MV-4-11 (cell line): ENCODE measurements at regions not wholly inside any gene's neighbourhood (a gene's known extent, or its start where the extent isn't known, plus 50 kb on each side); places are given as distances from the start of the nearest gene placed in this dataset.
"Not testable (repeated sequence)": the region's sequence is repeated elsewhere in the genome, so short reads cannot be mapped to it uniquely, and the experiment has no call there.

Experiments
- DNase-seq: peaks from one replicate; lab custom pipeline; 2025; lab: John Stamatoyannopoulos, UW

DNA sequence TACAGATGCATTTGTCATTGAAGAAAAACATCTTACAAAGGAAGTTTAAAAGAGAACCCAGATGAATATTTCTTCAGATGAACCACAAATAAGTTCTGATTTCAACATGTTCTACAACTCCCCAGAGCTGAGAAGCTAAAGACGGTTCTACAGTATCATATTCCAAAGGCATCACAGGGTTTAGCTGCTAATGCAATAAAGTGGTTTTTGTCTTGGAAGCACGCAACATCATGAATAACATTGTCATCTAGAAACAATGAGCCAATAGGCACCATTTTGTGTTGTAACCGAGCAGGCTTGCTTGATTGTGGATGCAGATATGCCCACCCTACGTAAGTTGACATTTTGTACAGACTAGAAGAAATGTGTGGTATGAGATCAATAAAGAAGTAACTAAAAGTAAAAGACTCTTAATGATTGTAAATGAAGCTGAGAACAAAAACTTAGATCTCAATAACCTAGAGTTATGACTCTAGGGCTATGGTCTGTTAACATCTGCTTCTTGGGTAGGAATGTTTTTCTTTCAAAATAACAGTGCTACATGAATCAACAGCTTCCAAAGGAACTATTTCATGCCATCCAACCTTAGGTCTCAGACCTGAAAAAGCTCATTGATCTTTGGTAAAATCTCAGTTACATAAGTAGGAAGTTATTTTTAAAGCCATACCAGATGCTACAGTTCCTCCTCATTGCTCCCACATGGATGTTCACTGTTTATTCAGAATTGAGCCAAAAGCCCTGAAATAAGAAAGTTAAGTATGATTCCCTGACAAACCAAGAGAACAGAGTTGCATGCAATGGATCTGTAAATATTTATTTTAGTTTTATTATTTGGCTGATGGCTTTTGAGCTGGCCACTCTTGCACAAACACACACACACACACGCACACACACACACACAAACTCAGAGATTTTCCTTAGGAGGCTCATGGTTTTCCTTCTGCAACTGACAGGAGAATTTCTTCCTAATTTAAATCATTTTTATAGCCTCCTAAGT lies 118.7 kb upstream of the SLCO6A1 start:
- no peak for DNase-seq

DNA sequence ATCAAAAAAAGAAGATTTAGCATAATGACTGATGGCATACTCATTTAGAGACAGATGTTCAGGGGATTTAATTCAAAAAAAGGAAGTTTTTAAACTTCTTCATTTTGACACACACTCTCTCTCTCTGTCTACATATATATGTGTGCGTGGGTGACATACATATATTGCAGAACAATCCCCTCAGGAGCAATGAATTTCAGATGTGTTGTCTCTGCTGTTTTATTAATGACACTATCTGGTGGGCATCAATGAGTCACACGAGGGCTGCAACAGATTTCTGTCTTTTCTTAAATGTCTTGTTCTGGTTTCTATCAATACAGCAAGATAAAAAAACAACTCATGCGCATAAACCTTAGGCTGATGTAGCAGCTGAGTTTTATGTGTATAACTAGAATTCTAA lies 123.5 kb upstream of the SLCO6A1 start:
- peak; percentile 73 for DNase-seq

DNA sequence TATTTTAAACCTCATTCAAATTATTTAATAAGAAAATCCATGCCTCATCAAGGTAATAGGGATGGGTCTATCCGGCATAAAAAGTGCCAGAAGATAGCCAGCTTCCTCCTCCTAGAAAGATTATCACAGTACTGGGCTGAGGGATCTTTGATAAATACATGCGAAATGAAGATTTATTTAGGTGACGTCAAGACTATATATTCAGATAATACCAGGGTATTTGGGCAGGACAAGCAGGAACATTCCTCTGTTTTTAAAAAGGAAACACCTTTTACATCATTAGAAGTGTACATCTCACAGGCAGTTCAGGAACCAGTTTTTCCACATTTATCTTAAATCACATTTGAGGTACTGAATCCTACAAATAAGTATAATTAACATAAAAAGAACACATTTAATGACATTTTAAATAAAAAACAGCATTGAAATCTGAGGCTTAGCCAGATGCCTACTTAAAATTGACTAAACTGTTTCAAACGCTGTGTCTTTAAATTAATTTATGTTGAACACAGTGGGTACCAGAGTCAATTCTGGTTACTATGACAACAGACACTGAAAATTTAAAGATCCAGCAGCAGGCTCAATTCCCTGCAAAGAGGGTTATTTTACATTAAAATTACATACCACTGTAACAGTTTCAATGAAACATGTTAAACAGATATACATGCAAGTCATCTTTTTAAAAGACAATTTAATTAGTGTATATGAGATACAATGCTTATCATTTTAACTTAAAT lies 124.7 kb upstream of the SLCO6A1 start:
- no peak for DNase-seq

DNA sequence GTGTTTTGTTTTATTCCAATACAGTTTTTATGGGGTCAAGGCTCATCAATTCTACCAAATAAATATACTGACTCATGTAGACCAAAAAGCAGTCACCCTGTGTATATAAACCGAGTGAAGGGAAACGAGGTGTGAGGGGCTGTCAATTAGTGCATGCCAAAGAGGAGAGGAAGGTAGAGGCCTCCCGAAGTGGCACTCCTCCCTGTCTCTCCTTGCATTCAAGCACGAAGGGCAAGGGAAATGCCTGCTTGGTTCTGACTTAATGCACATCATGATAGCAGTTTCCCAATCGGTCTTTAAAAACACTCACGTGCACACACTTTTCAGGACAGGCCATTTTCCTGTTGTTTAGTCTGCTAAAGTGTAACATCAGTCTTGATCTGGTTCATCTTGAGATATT lies 125.6 kb upstream of the SLCO6A1 start:
- DNase-seq = no peak

DNA sequence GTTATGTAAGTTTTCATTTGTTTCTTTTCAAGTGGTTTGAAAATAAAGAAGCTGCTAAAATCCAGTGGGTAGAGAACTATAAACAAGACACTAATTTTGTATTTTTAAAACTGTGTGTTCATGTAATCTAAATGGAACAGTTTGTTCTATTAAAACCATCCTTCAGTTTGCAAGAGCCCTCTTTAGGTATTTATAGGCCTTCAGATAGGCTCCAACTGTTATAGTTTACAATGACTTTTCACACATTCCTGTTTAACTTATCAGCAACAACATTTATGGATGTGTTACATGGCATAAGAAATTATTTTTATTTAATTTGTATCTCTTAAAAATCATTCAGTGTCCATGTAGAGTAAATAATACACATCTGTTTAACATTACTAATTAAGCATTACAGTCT lies 126.7 kb upstream of the SLCO6A1 start:
- no peak for DNase-seq

DNA sequence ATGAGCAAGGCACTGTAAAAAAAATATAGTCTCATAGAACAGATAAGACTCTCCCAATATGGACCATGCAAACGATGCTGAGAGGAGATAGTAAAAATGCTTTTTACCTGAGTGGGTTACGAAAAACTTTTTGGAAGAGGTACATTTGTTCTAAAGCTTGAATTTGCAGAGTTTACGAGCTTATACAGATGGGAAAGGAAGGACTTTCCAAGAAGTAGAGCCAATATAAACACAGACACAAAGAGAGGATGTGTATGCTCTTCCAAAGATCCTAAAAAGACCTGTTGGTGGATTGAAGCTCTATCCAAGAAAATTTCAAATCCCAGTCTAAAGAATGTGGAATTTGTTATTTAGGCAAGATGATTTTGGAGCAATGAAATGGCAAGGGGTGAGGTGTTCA lies 127.1 kb upstream of the SLCO6A1 start:
- no peak for DNase-seq

DNA sequence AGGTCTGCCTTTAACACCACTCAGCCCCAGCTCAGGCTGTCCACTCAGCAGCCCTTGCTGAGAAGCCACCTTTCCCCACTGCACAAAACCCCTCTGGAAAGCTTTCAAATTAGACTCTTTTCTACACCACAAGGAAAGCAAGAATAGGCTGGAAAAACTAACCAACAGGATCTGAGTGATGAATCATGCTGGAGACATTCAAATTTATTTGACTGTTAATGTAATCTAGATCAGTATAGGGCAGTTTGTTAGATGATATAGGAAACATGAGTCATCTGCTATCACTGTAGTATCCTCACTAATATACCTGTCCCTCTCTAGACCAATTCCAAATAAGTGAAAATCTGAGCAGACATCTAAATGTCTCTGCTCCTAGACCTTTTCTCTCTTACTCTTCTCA lies 127.8 kb upstream of the PAM start:
- no peak for DNase-seq

DNA sequence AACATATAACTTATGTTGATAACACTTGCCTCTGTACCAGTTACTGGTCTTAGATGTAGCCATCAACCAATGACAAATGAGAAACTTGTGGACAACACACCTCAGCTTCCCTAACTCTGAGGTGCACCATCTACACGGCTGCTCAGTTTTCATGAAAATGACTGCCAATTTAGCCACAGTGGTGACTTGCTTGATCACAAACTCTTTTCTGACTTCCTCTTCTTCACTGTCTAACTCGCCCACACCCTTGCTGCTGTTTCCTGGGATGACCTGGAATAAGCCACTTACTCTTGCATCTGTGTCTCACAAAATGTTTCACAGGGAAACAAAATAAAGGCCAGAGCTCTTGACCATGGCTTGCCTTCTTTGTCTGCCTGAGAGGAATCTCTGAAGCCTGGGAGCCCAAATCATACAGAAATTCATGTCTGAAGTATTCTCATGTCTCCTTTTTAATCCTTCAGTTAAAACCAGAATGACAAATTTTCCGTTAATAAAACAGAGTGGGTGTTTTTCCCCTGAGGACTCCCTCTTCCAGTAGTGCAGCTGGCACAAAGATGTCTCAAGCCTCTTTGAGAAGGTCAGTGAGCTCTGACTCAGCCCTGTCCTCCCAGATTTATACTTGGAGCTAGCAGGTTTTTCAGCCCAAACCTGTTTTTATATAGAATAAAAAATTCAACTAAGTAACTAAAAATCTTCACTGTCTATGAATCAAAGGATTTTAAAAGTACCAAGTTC lies 126.5 kb upstream of the PAM start:
- peak; percentile 44 for DNase-seq

DNA sequence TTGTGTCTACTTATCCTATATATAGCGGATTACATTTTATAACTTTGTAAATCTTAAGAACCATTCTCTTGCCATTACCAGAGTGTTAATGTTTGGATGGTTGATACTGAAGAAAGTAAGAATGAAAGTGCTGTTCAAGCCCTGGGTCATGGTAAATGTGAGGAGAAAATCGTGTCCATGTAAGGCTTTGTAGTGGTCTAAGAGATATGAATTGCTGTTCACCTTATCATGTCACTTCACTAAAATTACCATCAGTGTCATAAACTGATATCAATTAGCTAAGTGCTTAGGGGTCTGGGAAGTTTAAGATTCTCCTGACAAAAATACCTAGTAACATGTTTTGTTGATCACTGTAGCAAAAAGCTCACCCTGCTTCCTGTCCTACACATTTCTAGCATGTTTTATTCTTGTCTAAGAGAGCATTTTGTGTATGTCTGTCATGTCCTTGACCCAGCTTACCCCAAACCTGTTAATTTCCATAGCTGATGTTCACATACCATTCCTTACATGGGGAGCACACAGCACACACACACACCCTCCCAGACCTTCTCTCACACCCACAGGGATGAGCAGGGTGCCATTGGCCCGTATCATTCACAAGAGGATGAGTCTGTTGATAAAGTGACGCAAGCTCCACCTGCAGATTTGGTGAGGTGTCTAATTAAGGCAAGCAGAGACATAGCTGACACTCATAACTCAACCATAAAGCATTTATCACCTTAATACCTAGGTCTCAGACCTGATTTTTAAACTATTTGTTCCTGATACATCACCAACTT lies 125.1 kb upstream of the PAM start:
- DNase-seq = no peak

DNA sequence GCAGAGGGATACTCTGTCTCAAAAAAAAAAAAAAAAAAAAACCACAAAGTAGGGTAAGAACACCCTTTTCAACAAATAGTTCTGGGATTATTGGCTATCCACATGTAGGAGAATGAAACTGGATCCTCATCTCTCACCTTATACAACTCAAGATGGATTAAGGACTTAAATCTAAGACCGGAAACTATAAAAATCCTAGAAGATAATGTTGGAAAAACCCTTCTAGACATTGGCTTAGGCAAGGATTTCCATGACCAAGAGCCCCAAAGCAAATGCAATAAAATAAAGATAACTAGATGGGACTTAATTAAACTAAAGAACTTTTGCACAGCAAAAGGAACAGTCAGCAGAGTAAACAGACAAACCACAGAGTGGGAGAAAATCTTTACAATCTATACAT lies 119.7 kb upstream of the PAM start:
- not testable (repeated sequence) for DNase-seq

DNA sequence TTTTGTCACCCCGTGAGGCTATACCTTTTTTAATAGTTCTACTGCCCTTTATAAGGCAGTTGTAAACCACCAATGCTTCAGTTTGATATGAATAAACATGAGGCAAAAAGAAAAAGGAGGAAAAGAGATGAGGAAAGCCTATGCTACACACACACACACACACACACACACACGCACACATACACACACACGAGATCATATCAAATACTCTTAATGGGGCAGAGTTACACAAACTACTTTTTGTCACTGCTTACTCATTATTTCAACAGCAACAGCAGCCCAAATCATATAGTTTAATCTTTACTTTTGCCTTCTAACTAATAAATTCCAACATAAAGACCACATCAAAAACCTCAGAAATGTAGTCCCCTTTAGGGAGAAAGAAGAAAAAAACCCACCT lies 116.8 kb upstream of the PAM start:
- DNase-seq = no peak

DNA sequence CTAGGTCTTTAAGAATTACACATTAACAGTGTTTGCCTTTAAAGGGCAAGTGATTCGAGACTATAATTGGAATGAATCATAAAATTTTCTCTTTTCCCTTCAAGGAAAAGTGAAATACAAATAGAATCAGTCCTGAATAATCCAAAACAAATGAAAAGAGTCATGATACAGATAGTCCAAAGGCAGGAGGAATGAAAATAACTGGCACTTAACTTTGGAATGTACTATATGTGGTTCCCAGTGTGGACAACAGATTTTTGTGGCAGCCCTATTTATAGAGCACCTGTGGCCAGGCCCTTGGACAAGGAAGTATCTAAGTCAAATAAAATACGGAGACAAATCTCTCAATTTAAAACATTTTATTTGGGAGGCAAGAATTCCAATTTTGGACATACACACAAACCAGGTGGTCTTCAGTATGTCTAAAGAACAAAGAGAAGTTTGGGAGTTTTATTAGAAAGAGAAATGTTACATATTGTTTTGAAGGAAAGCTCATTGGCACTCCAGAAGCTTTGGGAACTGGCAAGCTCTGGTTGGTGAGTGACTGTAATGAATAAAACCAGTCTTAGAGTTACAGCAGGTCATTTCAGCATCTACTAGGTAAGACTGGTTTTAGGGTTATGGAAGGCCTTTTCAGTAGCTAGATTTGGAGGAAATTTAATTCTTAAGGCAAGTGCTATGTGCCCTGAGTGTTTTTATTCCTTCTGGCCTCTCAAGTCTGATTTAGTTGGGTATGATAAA lies 116.0 kb upstream of the PAM start:
- DNase-seq = no peak

DNA sequence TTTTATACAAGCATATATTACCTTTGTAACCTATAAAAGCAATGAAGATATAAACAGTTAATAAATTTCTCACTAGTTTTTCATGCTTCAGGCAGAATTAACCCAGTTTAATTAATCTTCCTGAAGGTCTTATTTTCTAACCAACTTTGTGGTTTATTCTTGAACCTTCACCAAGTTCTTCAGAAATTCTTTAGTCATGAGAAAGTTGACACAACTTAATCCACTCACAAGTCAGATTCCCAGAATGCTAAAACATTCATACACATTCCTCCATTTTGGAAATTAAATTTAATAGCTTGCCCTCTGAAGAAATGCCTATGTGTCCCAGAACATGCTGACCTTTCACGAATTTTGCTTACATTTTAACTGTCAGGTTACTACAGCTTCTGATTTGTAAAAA lies 105.4 kb upstream of the PAM start:
- DNase-seq = no peak

DNA sequence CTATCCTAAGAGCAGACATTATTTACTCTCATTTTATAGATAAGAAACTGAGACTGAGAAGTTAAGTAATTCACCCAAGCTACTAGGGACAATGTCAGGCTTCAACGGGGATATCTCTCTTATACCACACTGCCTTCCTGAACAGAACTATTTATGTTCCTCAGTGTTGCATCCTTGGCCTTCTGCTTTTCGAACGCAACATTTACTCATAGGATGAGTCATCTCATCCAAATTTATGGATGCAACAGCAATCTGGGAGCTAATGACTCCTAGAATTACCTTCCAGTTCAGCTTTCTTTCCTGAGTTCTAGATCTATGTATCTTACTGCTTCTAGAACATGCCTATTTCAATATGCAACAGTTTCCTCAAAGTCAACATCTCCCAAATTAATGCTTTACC lies 103.6 kb upstream of the PAM start:
- no peak for DNase-seq

DNA sequence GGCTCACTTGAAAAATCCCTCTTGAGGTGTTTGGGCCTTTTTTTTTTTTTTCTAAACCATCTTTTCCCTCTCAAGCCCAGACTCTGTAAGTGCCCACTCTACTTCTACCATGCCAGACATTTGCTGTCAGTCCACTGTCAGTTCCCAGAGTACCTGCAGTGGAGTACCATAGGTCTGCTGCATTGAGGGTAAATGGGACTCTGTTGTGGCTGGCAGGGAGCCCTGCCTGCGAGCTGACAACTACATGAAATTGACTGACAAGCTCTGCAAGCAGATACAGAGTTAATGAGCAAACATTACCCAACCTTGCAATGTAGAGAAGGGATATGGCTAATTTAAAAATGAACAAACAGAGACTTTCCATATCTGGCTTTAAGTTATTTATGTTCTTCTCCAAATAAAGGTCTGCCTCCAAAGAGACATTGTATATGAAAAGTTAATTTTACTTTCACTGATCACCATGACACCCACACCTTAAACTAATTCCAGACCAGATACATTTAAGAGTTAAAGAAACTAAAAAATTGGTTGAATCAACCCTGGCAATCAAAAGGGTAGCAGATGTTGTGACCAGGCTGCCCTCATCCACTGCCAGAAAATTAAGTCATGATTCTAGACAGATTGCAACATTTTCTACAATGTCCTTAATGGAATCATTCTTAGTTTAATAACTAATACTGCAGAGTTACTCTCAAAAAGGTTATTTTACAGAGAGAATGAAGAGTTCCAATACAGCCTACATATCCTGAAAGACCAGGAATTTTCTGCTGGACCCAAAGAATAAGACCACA lies 100.4 kb upstream of the PAM start:
- no peak for DNase-seq

DNA sequence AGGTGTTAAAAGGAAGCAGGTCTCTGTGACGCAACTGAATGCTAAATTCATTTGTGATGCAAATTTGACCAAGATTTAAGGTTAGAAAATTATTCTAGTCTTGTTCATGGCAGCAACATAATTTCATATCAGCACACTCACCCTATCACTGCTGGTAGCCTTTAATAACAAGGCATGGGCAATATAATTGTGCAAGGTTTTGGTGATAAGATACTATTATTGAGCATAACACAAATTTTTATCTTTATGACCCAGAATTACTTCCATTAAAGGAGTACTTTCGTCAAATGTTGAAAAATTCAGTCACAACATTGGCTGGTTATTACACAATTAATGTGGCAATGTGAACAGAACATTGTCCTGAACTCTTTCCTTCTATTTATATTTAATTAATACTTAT lies 96.0 kb upstream of the PAM start:
- DNase-seq = no peak

DNA sequence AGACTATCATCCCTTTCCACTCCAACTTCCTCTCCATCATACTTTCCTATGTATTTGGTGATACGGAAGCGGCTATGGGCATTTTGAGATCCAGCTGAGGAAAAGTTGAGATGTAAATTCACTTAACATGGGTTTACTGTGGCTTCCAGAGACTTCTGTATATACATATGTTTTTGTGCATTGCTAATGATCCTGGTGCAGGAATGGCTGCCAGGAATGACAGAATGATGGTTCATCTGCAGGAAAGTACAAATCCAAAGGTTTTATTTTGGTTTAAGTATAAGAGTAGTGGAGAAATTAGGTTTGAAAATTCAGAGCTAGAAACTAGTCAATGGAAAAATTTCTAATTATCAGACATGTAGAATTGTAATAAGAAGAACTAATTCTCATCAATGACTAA lies 95.0 kb upstream of the PAM start:
- DNase-seq = no peak

DNA sequence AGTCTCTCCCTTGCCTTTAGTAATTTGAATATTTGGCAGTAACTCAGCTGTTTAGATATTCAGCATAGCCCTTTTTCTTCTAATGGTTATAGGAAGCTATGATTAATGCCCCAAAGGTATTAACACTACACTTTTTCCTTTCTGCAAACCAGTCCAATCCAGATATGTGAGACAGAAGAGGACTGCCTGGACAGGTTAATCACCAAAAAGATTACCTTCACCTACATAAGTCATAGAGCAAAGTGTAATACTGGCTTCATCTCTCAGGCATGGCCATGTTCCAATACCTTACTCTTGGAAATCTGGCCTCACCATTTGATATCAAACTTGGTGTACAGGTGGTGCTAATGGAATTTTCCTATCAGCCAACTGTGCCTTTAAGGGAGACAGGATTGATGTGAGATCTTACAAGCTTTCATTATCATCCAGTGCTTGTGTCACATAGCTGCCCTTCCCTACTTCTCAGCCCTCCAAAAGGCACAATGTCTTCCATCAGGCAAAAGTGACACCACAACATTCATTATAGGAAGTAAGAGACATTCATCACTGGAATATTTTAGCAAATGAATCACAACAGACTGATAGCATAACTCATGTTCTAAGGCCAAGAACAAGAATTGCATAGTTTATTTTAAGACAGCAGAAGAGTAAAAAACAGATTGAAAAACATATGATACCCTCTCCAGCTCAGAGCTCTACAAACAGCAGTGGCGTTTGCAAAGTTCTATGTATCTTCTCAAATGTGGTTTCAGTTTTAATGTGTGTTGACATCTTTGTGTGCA lies 91.2 kb upstream of the PAM start:
- no peak for DNase-seq

DNA sequence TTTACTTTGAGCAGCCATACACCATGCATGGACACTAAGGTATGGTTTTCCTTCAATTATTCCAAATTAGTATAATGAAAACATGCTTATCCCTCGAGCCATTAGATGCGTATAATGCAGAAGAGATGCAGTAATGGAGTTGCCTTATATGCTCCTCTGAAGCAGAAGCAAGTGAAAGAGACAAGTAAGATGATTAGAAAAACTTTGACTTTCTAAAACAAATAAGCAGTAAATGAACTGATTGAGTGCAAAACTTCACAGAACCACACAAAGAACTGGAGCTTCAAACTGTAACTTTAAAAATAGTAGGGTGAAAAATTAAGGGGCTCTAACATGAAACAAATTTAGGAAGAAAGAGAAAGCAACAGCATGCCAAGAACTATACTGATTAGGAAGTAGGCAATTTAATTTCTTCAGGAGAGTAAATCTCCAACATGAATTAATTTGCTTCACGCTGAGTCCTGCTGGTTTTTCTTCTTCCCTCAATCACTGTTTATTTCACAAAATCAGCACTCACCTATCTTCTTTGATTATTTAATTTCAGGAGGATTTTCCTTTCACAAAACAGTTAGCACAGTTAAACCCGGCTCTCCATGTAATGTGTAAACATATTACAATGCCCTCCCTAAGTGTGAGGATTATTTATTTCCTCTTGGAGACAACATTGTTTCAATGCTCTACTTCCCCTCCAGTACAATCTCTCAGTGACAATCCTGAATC lies 90.3 kb upstream of the PAM start:
- DNase-seq = no peak
